ENCODE measurements at regions not wholly inside any gene's neighbourhood (a gene's known extent, or its start where the extent isn't known, plus 50 kb on each side); places are given as distances from the start of the nearest gene placed in this dataset.

GRCh38 chr7:46357290-46357689 lies 436.2 kb upstream of the IGFBP3 start:
- CTCF ChIA-PET: interaction anchor here (2.1 kb wide), 1 partner anchor 440 kb away, joined by 5 read pairs; no protein-coding TSS in a partner anchor
- H3K27me3 Mint-ChIP-seq: no peaks in the 10 kb centered on the region
- no peak for ATAC-seq

GRCh38 chr7:46356371-46356770 lies 435.3 kb upstream of the IGFBP3 start:
- H3K4me3 Mint-ChIP-seq: no peak overlapping the region
- POLR2A ChIA-PET: no interaction called here
- TF ChIP-seq, protein P1, sequence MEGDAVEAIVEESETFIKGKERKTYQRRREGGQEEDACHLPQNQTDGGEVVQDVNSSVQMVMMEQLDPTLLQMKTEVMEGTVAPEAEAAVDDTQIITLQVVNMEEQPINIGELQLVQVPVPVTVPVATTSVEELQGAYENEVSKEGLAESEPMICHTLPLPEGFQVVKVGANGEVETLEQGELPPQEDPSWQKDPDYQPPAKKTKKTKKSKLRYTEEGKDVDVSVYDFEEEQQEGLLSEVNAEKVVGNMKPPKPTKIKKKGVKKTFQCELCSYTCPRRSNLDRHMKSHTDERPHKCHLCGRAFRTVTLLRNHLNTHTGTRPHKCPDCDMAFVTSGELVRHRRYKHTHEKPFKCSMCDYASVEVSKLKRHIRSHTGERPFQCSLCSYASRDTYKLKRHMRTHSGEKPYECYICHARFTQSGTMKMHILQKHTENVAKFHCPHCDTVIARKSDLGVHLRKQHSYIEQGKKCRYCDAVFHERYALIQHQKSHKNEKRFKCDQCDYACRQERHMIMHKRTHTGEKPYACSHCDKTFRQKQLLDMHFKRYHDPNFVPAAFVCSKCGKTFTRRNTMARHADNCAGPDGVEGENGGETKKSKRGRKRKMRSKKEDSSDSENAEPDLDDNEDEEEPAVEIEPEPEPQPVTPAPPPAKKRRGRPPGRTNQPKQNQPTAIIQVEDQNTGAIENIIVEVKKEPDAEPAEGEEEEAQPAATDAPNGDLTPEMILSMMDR (IDR thresholded peaks at IDR 0.05): no peak
- CTCF ChIA-PET: interaction anchor here (0.9 to 1.0 kb wide), 2 partner anchors 434 to 438 kb away, joined by 3 read pairs; no protein-coding TSS in a partner anchor
- DNase-seq: no peak
- intact Hi-C loops (cut with micrococcal nuclease): no loop called here
- H3K9me3 Mint-ChIP-seq: peaks cover 2% of the 10 kb centered on the region
- no peaks in the 10 kb centered on the region for H3K4me1 Mint-ChIP-seq (ENCODE audit: low read depth)
- no peaks in the 10 kb centered on the region for H3K27me3 Mint-ChIP-seq
- no peak for ATAC-seq
- H3K27ac Mint-ChIP-seq: no peak overlapping the region
- H3K36me3 Mint-ChIP-seq (ENCODE audit: low read depth): no peaks in the 10 kb centered on the region

More at GRCh38 chr7:46357290-46357689, 436.2 kb upstream of the IGFBP3 start:
- H3K27ac Mint-ChIP-seq: no peak overlapping the region
- H3K9me3 Mint-ChIP-seq: peaks cover 2% of the 10 kb centered on the region
- no peaks in the 10 kb centered on the region for H3K4me1 Mint-ChIP-seq (ENCODE audit: low read depth)
- POLR2A ChIA-PET: no interaction called here
- no peaks in the 10 kb centered on the region for H3K36me3 Mint-ChIP-seq (ENCODE audit: low read depth)
- H3K4me3 Mint-ChIP-seq: no peak overlapping the region
- TF ChIP-seq, protein P1 (IDR thresholded peaks at IDR 0.05): no peak
- DNase-seq: no peak
- intact Hi-C loops (cut with micrococcal nuclease): no loop called here

DNA sequence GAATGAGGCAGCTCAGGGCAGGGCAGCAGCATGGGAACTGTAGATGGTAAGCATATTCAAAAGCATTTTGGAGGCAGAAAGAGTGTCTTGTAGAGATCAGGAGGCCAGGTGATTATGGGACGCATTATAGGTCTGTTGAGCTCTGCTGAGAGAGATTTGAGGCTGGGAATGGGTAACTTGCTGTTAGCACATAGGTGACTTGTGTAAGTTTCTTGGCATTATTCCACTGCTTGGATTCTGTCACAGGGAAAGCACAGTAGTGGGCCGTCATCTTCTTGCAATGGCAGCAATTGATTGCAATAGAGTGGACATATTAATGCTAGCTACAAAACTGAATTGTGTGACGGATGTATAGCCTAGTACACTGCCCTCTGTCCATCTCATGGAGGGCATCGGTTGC lies 434.3 kb upstream of the IGFBP3 start:
- ChIA-PET CTCF (no interaction called here), POLR2A (no interaction called here)
- TF ChIP-seq, protein P1 (IDR thresholded peaks at IDR 0.05): no peak
- no peak overlapping the region for H3K4me3 Mint-ChIP-seq
- DNase-seq (no peak), ATAC-seq (no peak)
- no peaks in the 10 kb centered on the region for H3K36me3 Mint-ChIP-seq (ENCODE audit: low read depth)
- H3K4me1 Mint-ChIP-seq (ENCODE audit: low read depth): no peaks in the 10 kb centered on the region
- intact Hi-C loops (cut with micrococcal nuclease): no loop called here
- H3K9me3 Mint-ChIP-seq: peaks cover 2% of the 10 kb centered on the region
- H3K27ac Mint-ChIP-seq: no peak overlapping the region
- no peaks in the 10 kb centered on the region for H3K27me3 Mint-ChIP-seq

- Mint-ChIP-seq H3K27ac (no peak overlapping the region), H3K4me1 (ENCODE audit: low read depth) (no peaks in the 10 kb centered on the region), H3K36me3 (ENCODE audit: low read depth) (no peaks in the 10 kb centered on the region), H3K9me3 (peaks cover 2% of the 10 kb centered on the region), H3K27me3 (no peaks in the 10 kb centered on the region), H3K4me3 (no peak overlapping the region)
- intact Hi-C loops (cut with micrococcal nuclease): loop anchor here (5.0 kb wide), 1 partner anchor 435 kb away; no protein-coding TSS in a partner anchor
- ChIA-PET CTCF (interaction anchor here (0.9 to 1.6 kb wide), 2 partner anchors 429 to 434 kb away, joined by 3 read pairs; no protein-coding TSS in a partner anchor), POLR2A (no interaction called here)
- DNase-seq (peak; percentile 36), ATAC-seq (no peak)
- TF ChIP-seq, protein P1 (IDR thresholded peaks at IDR 0.05): peak; percentile 34
These were observed 431.2 kb upstream of the IGFBP3 start for GRCh38 chr7:46352004-46352954.

DNA sequence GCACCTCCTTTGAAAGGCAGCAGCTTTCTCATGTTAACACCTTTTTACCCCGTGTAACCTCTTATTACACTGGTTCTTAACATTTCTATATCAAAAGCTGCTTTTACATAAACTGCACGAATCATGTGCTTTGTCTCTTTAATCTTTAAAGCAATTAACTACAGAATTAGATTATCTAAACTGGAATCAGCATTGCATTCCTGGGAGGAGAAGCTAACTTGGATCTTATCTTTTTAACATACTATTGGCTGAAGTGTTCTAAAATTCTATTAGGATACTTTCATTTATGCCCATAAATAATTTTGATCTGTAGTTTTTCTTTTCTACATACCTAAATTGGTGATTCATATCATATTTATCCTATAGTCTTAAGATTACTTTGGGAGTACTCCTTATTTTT lies 428.4 kb upstream of the IGFBP3 start:
- DNase-seq (no peak), ATAC-seq (no peak)
- intact Hi-C loops (cut with micrococcal nuclease): no loop called here
- Mint-ChIP-seq H3K27me3 (no peaks in the 10 kb centered on the region), H3K9me3 (no peaks in the 10 kb centered on the region), H3K27ac (no peak overlapping the region), H3K36me3 (ENCODE audit: low read depth) (no peaks in the 10 kb centered on the region), H3K4me1 (ENCODE audit: low read depth) (no peaks in the 10 kb centered on the region), H3K4me3 (no peak overlapping the region)
- TF ChIP-seq, protein P1 (IDR thresholded peaks at IDR 0.05): no peak
- POLR2A ChIA-PET: no interaction called here
- CTCF ChIA-PET: no interaction called here
